Endodermal cell (in vitro differentiated cells): ENCODE measurements at regions not wholly inside any gene's neighbourhood (a gene's known extent, or its start where the extent isn't known, plus 50 kb on each side); places are given as distances from the start of the nearest gene placed in this dataset.

Experiments used
- DNase-seq: peaks from one replicate; pipeline ENCODE4 v3.0.0-alpha.2; 2017
- H3K27ac ChIP-seq: 2 replicates; pipeline ENCODE4 v1.5.1; 2013; ENCODE audit warnings: mild to moderate bottlenecking, low read depth, low read length, moderate library complexity
- H3K27me3 ChIP-seq: 2 replicates; pipeline ENCODE4 v1.6.1; 2013; ENCODE audit warnings: mild to moderate bottlenecking, low read length, moderate library complexity; ENCODE audit not compliant: insufficient read depth, control insufficient read depth, poor library complexity, severe bottlenecking
- H3K36me3 ChIP-seq: 2 replicates; pipeline ENCODE4 v1.7.0; 2013; ENCODE audit warnings: mild to moderate bottlenecking, low read length, moderate library complexity; ENCODE audit not compliant: control insufficient read depth, insufficient read depth
- H3K4me1 ChIP-seq: one replicate; pipeline ENCODE4 v1.7.0; 2013; ENCODE audit warnings: low read length; ENCODE audit not compliant: control insufficient read depth, insufficient read depth
- H3K4me3 ChIP-seq: 2 replicates; pipeline ENCODE4 v1.5.1; 2013; ENCODE audit warnings: mild to moderate bottlenecking, low read length, moderate library complexity
- H3K9ac ChIP-seq: 2 replicates; pipeline ENCODE4 v1.6.1; 2013; ENCODE audit warnings: mild to moderate bottlenecking, low read length, moderate library complexity; ENCODE audit not compliant: poor library complexity, severe bottlenecking; ENCODE audit errors: extremely low read depth
- H3K9me3 ChIP-seq: 2 replicates; pipeline ENCODE4 v1.6.1; 2013; ENCODE audit warnings: mild to moderate bottlenecking, low read length, moderate library complexity; ENCODE audit not compliant: control insufficient read depth
- H3K27ac Mint-ChIP-seq: 2 replicates; pipeline ENCODE4 v1.8.0; 2020; ENCODE audit warnings: mixed read lengths
- H3K27me3 Mint-ChIP-seq: 2 replicates; pipeline ENCODE4 v1.8.0; 2021; ENCODE audit warnings: mild to moderate bottlenecking, mixed read lengths; ENCODE audit not compliant: insufficient read depth
- H3K36me3 Mint-ChIP-seq: 2 replicates; pipeline ENCODE4 v1.8.0; 2020; ENCODE audit warnings: low read depth, mixed read lengths
- H3K4me1 Mint-ChIP-seq: 2 replicates; pipeline ENCODE4 v1.8.0; 2020; ENCODE audit warnings: mixed read lengths
- H3K4me3 Mint-ChIP-seq: 2 replicates; pipeline ENCODE4 v1.8.0; 2020; ENCODE audit warnings: mild to moderate bottlenecking, moderate library complexity, mixed read lengths
- H3K9me3 Mint-ChIP-seq: 2 replicates; pipeline ENCODE4 v1.8.0; 2020; ENCODE audit warnings: mild to moderate bottlenecking, mixed read lengths
- CTCF ChIP-seq: fragments of 200-600 bp; sonication (generic); conservative IDR thresholded peaks from 2 replicates; pipeline ENCODE4 v1.5.0; 2021; ENCODE audit warnings: antibody characterized with exemption, mild to moderate bottlenecking
- WGBS, 2 experiments: methylation state at CpG; one replicate each; pipeline versions ENCODE4 v1.1.5 to v1.1.7; 2013; ENCODE audit warnings: missing lambda C conversion rate in 2 of 2, mixed read lengths in 1 of 2; ENCODE audit not compliant: insufficient coverage in 1 of 2, insufficient read length in 1 of 2; 5-methylcytosine and 5-hydroxymethylcytosine counted together

GRCh38 chr2:13546131-13546530, 829.4 kb downstream of the TRIB2 start:
- H3K27me3 ChIP-seq: no peaks in the 10 kb centered on the region
- no peaks in the 10 kb centered on the region for H3K4me1 Mint-ChIP-seq
- H3K27ac Mint-ChIP-seq: no peak overlapping the region
- H3K4me1 ChIP-seq: no peaks in the 10 kb centered on the region
- H3K9me3 ChIP-seq: peaks cover 64% of the 10 kb centered on the region
- no peaks in the 10 kb centered on the region for H3K36me3 ChIP-seq
- TF ChIP-seq CTCF: no peak
- H3K9me3 Mint-ChIP-seq: no peaks in the 10 kb centered on the region
- H3K9ac ChIP-seq: no peak overlapping the region
- H3K4me3 ChIP-seq: no peak overlapping the region
- H3K4me3 Mint-ChIP-seq: no peak overlapping the region
- H3K27ac ChIP-seq: no peak overlapping the region
- DNase-seq: no peak
- H3K27me3 Mint-ChIP-seq: peaks cover 3% of the 10 kb centered on the region
- no peaks in the 10 kb centered on the region for H3K36me3 Mint-ChIP-seq
- WGBS, 2 experiments: 100% methylated on average over 1 of the region's 1 CpG; no CpG with 5 or more reads in 1 of the 2 experiments

GRCh38 chr2:13550285-13551231, 833.8 kb downstream of the TRIB2 start:
- Histone ChIP-seq H3K4me1 (no peaks in the 10 kb centered on the region), H3K9ac (no peak overlapping the region), H3K36me3 (no peaks in the 10 kb centered on the region), H3K27ac (no peak overlapping the region), H3K4me3 (no peak overlapping the region), H3K27me3 (no peaks in the 10 kb centered on the region), H3K9me3 (peaks cover 64% of the 10 kb centered on the region)
- WGBS, 2 experiments: 80 to 87% methylated on average over 2 to 6 of the region's 6 CpGs
- no peak for DNase-seq
- no peak overlapping the region for H3K27ac Mint-ChIP-seq
- no peaks in the 10 kb centered on the region for H3K9me3 Mint-ChIP-seq
- H3K4me3 Mint-ChIP-seq: no peak overlapping the region
- H3K36me3 Mint-ChIP-seq: no peaks in the 10 kb centered on the region
- no peak for TF ChIP-seq CTCF
- H3K27me3 Mint-ChIP-seq: peaks cover 2% of the 10 kb centered on the region
- H3K4me1 Mint-ChIP-seq: no peaks in the 10 kb centered on the region

- Histone ChIP-seq H3K27ac (no peak overlapping the region), H3K36me3 (no peaks in the 10 kb centered on the region), H3K9me3 (peaks cover 73% of the 10 kb centered on the region), H3K4me1 (no peaks in the 10 kb centered on the region), H3K27me3 (no peaks in the 10 kb centered on the region), H3K4me3 (no peak overlapping the region), H3K9ac (no peak overlapping the region)
- H3K27ac Mint-ChIP-seq: no peak overlapping the region
- DNase-seq: peak; percentile 44
- 77 to 100% methylated on average over 1 to 3 of the region's 3 CpGs for WGBS, 2 experiments
- peaks cover 3% of the 10 kb centered on the region for H3K9me3 Mint-ChIP-seq
- no peaks in the 10 kb centered on the region for H3K4me1 Mint-ChIP-seq
- TF ChIP-seq CTCF: no peak
- H3K27me3 Mint-ChIP-seq: no peaks in the 10 kb centered on the region
- no peak overlapping the region for H3K4me3 Mint-ChIP-seq
- H3K36me3 Mint-ChIP-seq: no peaks in the 10 kb centered on the region
These were observed 841.6 kb downstream of the TRIB2 start for GRCh38 chr2:13558368-13558767.
